GM06990 (cell line): ENCODE measurements at regions not wholly inside any gene's neighbourhood (a gene's known extent, or its start where the extent isn't known, plus 50 kb on each side); places are given as distances from the start of the nearest gene placed in this dataset.

Experiments
- DNase-seq: peaks from one replicate; pipeline ENCODE4 v3.0.0-alpha.2; 2011; ENCODE audit not compliant: insufficient read length; ENCODE audit errors: extremely low read depth
- H3K27me3 ChIP-seq: replicated peaks from 2 replicates; pipeline ENCODE4 v1.6.0; 2011; ENCODE audit warnings: low read length; ENCODE audit not compliant: control insufficient read depth, insufficient read depth
- H3K36me3 ChIP-seq: 2 replicates; pipeline ENCODE4 v1.5.1; 2011; ENCODE audit warnings: low read length; ENCODE audit not compliant: control insufficient read depth, insufficient read depth
- H3K4me3 ChIP-seq: replicated peaks from 2 replicates; pipeline ENCODE4 v1.5.1; 2011; ENCODE audit warnings: low read depth, mild to moderate bottlenecking, control low read depth, low read length
- CTCF ChIP-seq: IDR thresholded peaks from 2 replicates; pipeline ENCODE4 v1.5.1; 2011; ENCODE audit warnings: low read length, control low read depth, mild to moderate bottlenecking, inconsistent platforms; ENCODE audit not compliant: insufficient read depth, poor library complexity, severe bottlenecking

GRCh38 chr14:104303705-104304425 is 165.5 kb downstream of the KIF26A start:
- H3K36me3 ChIP-seq: no peaks in the 10 kb centered on the region
- no peak overlapping the region for H3K4me3 ChIP-seq
- no peak for TF ChIP-seq CTCF
- DNase-seq: no peak
- H3K27me3 ChIP-seq: no peaks in the 10 kb centered on the region

- DNase-seq: no peak
- H3K4me3 ChIP-seq: no peak overlapping the region
- TF ChIP-seq CTCF: no peak
- H3K27me3 ChIP-seq: no peaks in the 10 kb centered on the region
- no peaks in the 10 kb centered on the region for H3K36me3 ChIP-seq
Measured at GRCh38 chr14:104304451-104305351, 166.3 kb downstream of the KIF26A start.

- no peak for DNase-seq
- no peaks in the 10 kb centered on the region for H3K36me3 ChIP-seq
- no peak for TF ChIP-seq CTCF
Measured at GRCh38 chr14:104305511-104306449, 167.4 kb downstream of the KIF26A start.

GRCh38 chr14:104306450-104307040 is 168.2 kb downstream of the KIF26A start:
- Histone ChIP-seq H3K4me3 (no peak overlapping the region), H3K27me3 (no peaks in the 10 kb centered on the region; the same call in 1 of the 2 replicates), H3K36me3 (no peaks in the 10 kb centered on the region)
- no peak for TF ChIP-seq CTCF
- DNase-seq: no peak

More at GRCh38 chr14:104305511-104306449, 167.4 kb downstream of the KIF26A start:
- Histone ChIP-seq H3K4me3 (no peak overlapping the region), H3K27me3 (no peaks in the 10 kb centered on the region)

GRCh38 chr14:104307246-104307626 is 168.8 kb downstream of the KIF26A start:
- DNase-seq: no peak
- H3K36me3 ChIP-seq: no peaks in the 10 kb centered on the region
- H3K4me3 ChIP-seq: no peak overlapping the region
- H3K27me3 ChIP-seq: no peaks in the 10 kb centered on the region; the same call in 1 of the 2 replicates
- TF ChIP-seq CTCF: no peak
